ENCODE measurements at regions not wholly inside any gene's neighbourhood (a gene's known extent, or its start where the extent isn't known, plus 50 kb on each side); places are given as distances from the start of the nearest gene placed in this dataset.

GRCh38 chr11:29538339-29539036, 478.3 kb downstream of the KCNA4 start:
- TF ChIP-seq, protein P1, sequence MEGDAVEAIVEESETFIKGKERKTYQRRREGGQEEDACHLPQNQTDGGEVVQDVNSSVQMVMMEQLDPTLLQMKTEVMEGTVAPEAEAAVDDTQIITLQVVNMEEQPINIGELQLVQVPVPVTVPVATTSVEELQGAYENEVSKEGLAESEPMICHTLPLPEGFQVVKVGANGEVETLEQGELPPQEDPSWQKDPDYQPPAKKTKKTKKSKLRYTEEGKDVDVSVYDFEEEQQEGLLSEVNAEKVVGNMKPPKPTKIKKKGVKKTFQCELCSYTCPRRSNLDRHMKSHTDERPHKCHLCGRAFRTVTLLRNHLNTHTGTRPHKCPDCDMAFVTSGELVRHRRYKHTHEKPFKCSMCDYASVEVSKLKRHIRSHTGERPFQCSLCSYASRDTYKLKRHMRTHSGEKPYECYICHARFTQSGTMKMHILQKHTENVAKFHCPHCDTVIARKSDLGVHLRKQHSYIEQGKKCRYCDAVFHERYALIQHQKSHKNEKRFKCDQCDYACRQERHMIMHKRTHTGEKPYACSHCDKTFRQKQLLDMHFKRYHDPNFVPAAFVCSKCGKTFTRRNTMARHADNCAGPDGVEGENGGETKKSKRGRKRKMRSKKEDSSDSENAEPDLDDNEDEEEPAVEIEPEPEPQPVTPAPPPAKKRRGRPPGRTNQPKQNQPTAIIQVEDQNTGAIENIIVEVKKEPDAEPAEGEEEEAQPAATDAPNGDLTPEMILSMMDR (IDR thresholded peaks at IDR 0.05; ENCODE audit: low read depth, low read length, poor library complexity, severe bottlenecking) = no peak
- TF ChIP-seq EZH2phosphoT487 (IDR thresholded peaks at IDR 0.05; ENCODE audit: borderline replicate concordance, low read length) = no peak

Data from DOHH2 (cell line).